ENCODE measurements at regions not wholly inside any gene's neighbourhood (a gene's known extent, or its start where the extent isn't known, plus 50 kb on each side); places are given as distances from the start of the nearest gene placed in this dataset.

DNA sequence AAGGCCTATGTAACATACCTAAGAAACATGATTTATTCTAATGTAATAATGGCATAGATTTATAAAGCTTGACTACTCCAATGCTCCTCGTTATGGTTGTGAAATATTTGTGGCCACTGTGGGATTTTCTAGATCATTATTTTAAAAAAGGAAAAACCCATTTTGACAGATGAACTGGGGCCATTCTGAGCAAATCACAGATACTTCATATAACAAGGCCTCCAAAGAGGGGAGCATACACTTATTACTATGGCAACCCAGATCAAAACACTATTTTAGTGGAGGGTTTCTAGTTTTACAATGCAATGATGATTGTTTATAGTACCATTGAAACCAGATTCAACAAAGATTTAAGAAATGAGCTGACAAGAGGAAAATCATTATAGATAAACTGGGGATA is 346.6 kb downstream of the ZNF326 start:
- Histone ChIP-seq H2BK12ac (ENCODE audit: insufficient read length, low read depth, low read length) (no peak overlapping the region), H2AK5ac (ENCODE audit: insufficient read length, low read length) (no peak overlapping the region), H3K23ac (ENCODE audit: insufficient read length, low read depth, low read length) (no peak overlapping the region), H3K27ac (ENCODE audit: insufficient read length, low read depth, low read length) (no peak overlapping the region), H3K14ac (ENCODE audit: insufficient read depth, low read length) (no peak overlapping the region), H3K18ac (ENCODE audit: insufficient read length, low read depth, low read length) (no peak overlapping the region), H3K56ac (ENCODE audit: insufficient read length, low read depth, low read length) (no peak overlapping the region), H3K4me2 (ENCODE audit: insufficient read depth, insufficient read length, low read length) (no peak overlapping the region), H3K9ac (ENCODE audit: extremely low read depth, insufficient read length, low read length) (no peak overlapping the region), H4K91ac (ENCODE audit: insufficient read length, low read depth, low read length) (no peak overlapping the region), H2BK20ac (ENCODE audit: low read depth, low read length, poor library complexity, severe bottlenecking) (no peak overlapping the region), H3K79me1 (ENCODE audit: insufficient read depth, low read depth, low read length, poor library complexity, severe bottlenecking) (no peaks in the 10 kb centered on the region), H3K27me3 (ENCODE audit: insufficient read depth, low read length) (no peaks in the 10 kb centered on the region), H2BK15ac (ENCODE audit: low read depth, low read length) (no peak overlapping the region), H3K4me1 (ENCODE audit: insufficient read depth, low read length) (no peaks in the 10 kb centered on the region), H3K9me3 (ENCODE audit: control insufficient read depth, low read depth, low read length) (no peaks in the 10 kb centered on the region), H2AFZ (ENCODE audit: low read length) (no peak overlapping the region), H4K5ac (ENCODE audit: insufficient read length, low read depth, low read length) (no peak overlapping the region), H3K4ac (ENCODE audit: low read depth, low read length) (no peak overlapping the region), H3T11ph (ENCODE audit: low read length) (no peak overlapping the region), H4K20me1 (ENCODE audit: control insufficient read depth, insufficient read depth, insufficient read length) (no peaks in the 10 kb centered on the region), H2BK120ac (ENCODE audit: low read depth, low read length, poor library complexity, severe bottlenecking) (no peak overlapping the region), H2BK5ac (ENCODE audit: insufficient read length, low read length) (no peak overlapping the region), H3K79me2 (ENCODE audit: insufficient read depth, low read length) (no peaks in the 10 kb centered on the region), H3K23me2 (ENCODE audit: insufficient read length, low read depth, low read length, poor library complexity, severe bottlenecking) (no peaks in the 10 kb centered on the region), H4K8ac (replicated peaks; ENCODE audit: insufficient read length, low read depth, low read length) (no peak overlapping the region)
- H3K4me1 Mint-ChIP-seq = no peaks in the 10 kb centered on the region
- WGBS (ENCODE audit: extremely low coverage, insufficient read length, low lambda C conversion rate) = no CpG with 5 or more reads among the region's 1 CpG
- no peaks in the 10 kb centered on the region for H3K27me3 Mint-ChIP-seq (ENCODE audit: low read depth)
- no peaks in the 10 kb centered on the region for H3K9me3 Mint-ChIP-seq
- no peak for DNase-seq
- no peaks in the 10 kb centered on the region for H3K36me3 Mint-ChIP-seq (ENCODE audit: insufficient read depth in 1 of 3, low read depth in 3 of 3)
- H3K4me3 Mint-ChIP-seq = no peak overlapping the region
- H3K27ac Mint-ChIP-seq = no peak overlapping the region
- TF ChIP-seq, protein P1, sequence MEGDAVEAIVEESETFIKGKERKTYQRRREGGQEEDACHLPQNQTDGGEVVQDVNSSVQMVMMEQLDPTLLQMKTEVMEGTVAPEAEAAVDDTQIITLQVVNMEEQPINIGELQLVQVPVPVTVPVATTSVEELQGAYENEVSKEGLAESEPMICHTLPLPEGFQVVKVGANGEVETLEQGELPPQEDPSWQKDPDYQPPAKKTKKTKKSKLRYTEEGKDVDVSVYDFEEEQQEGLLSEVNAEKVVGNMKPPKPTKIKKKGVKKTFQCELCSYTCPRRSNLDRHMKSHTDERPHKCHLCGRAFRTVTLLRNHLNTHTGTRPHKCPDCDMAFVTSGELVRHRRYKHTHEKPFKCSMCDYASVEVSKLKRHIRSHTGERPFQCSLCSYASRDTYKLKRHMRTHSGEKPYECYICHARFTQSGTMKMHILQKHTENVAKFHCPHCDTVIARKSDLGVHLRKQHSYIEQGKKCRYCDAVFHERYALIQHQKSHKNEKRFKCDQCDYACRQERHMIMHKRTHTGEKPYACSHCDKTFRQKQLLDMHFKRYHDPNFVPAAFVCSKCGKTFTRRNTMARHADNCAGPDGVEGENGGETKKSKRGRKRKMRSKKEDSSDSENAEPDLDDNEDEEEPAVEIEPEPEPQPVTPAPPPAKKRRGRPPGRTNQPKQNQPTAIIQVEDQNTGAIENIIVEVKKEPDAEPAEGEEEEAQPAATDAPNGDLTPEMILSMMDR (conservative IDR thresholded peaks at IDR 0.05) = no peak
